Progenitor cell of endocrine pancreas (in vitro differentiated cells): ENCODE measurements at regions not wholly inside any gene's neighbourhood (a gene's known extent, or its start where the extent isn't known, plus 50 kb on each side); places are given as distances from the start of the nearest gene placed in this dataset.

Source experiments
- DNase-seq: peaks from one replicate; pipeline ENCODE4 v3.0.0; 2021; ENCODE audit warnings: low spot score; ENCODE audit not compliant: unreplicated experiment
- H3K27ac Mint-ChIP-seq: 2 replicates; pipeline ENCODE4 v1.8.0; 2021; ENCODE audit warnings: mild to moderate bottlenecking, moderate library complexity, mixed read lengths
- H3K27me3 Mint-ChIP-seq: 2 replicates; pipeline ENCODE4 v1.8.0; 2021; ENCODE audit warnings: mixed read lengths
- H3K36me3 Mint-ChIP-seq: 2 replicates; pipeline ENCODE4 v1.8.0; 2022; ENCODE audit warnings: mixed read lengths; ENCODE audit not compliant: insufficient read depth
- H3K4me1 Mint-ChIP-seq: 2 replicates; pipeline ENCODE4 v1.8.0; 2021; ENCODE audit warnings: low read depth, mixed read lengths
- H3K4me3 Mint-ChIP-seq: 2 replicates; pipeline ENCODE4 v1.8.0; 2021; ENCODE audit warnings: low read depth, mild to moderate bottlenecking, moderate library complexity, mixed read lengths
- H3K9me3 Mint-ChIP-seq: 2 replicates; pipeline ENCODE4 v1.8.0; 2021; ENCODE audit warnings: low read depth, mixed read lengths
- CTCF ChIP-seq: fragments of 200-600 bp; sonication (generic); IDR thresholded peaks from one replicate; pipeline ENCODE4 v1.5.0; 2021; ENCODE audit warnings: antibody characterized with exemption, mild to moderate bottlenecking; ENCODE audit not compliant: unreplicated experiment

GRCh38 chr5:118459490-118459889, 528.9 kb downstream of the DTWD2 start:
- Mint-ChIP-seq H3K27me3 (no peaks in the 10 kb centered on the region), H3K36me3 (no peaks in the 10 kb centered on the region), H3K27ac (no peak overlapping the region), H3K4me3 (no peak overlapping the region), H3K4me1 (no peaks in the 10 kb centered on the region), H3K9me3 (no peaks in the 10 kb centered on the region)
- no peak for DNase-seq
- TF ChIP-seq CTCF = no peak

- DNase-seq = no peak
- no peak for TF ChIP-seq CTCF
- H3K4me3 Mint-ChIP-seq = no peak overlapping the region
- H3K36me3 Mint-ChIP-seq = no peaks in the 10 kb centered on the region
- H3K9me3 Mint-ChIP-seq = no peaks in the 10 kb centered on the region
- H3K4me1 Mint-ChIP-seq = no peaks in the 10 kb centered on the region
- no peaks in the 10 kb centered on the region for H3K27me3 Mint-ChIP-seq
- no peak overlapping the region for H3K27ac Mint-ChIP-seq
Observed at GRCh38 chr5:118456085-118456484, 532.3 kb downstream of the DTWD2 start.

GRCh38 chr5:118451697-118452247, 536.6 kb downstream of the DTWD2 start:
- H3K27ac Mint-ChIP-seq = no peak overlapping the region
- no peaks in the 10 kb centered on the region for H3K36me3 Mint-ChIP-seq
- no peak for TF ChIP-seq CTCF
- H3K27me3 Mint-ChIP-seq = no peaks in the 10 kb centered on the region
- H3K4me1 Mint-ChIP-seq = no peaks in the 10 kb centered on the region
- DNase-seq = no peak
- H3K4me3 Mint-ChIP-seq = no peak overlapping the region
- H3K9me3 Mint-ChIP-seq = no peaks in the 10 kb centered on the region

GRCh38 chr5:118450554-118451332, 537.6 kb downstream of the DTWD2 start:
- no peaks in the 10 kb centered on the region for H3K9me3 Mint-ChIP-seq
- no peak overlapping the region for H3K27ac Mint-ChIP-seq
- no peak for DNase-seq
- TF ChIP-seq CTCF = no peak
- H3K4me3 Mint-ChIP-seq = no peak overlapping the region
- no peaks in the 10 kb centered on the region for H3K36me3 Mint-ChIP-seq
- no peaks in the 10 kb centered on the region for H3K4me1 Mint-ChIP-seq
- H3K27me3 Mint-ChIP-seq = no peaks in the 10 kb centered on the region

- no peak overlapping the region for H3K27ac Mint-ChIP-seq
- TF ChIP-seq CTCF = no peak
- H3K4me1 Mint-ChIP-seq = no peaks in the 10 kb centered on the region
- H3K36me3 Mint-ChIP-seq = no peaks in the 10 kb centered on the region
- no peaks in the 10 kb centered on the region for H3K27me3 Mint-ChIP-seq
- no peak for DNase-seq
- no peaks in the 10 kb centered on the region for H3K9me3 Mint-ChIP-seq
- H3K4me3 Mint-ChIP-seq = no peak overlapping the region
Observed at GRCh38 chr5:118447350-118447749, 541.0 kb downstream of the DTWD2 start.
